Astrocyte of the spinal cord (primary cell): ENCODE measurements at regions not wholly inside any gene's neighbourhood (a gene's known extent, or its start where the extent isn't known, plus 50 kb on each side); places are given as distances from the start of the nearest gene placed in this dataset.
A peak's percentile ranks its signal among the peaks of the same experiment; 100 is the strongest.

ENCODE experiments used
- DNase-seq: peaks from one replicate; pipeline ENCODE4 v3.0.0; 2011; ENCODE audit warnings: low read depth, low spot score
- H3K4me3 ChIP-seq: 2 replicates; pipeline ENCODE4 v1.5.1; 2011; ENCODE audit warnings: low read depth, mild to moderate bottlenecking, low read length, moderate library complexity
- in situ Hi-C: cut with HindIII; loops from 2 replicates; pipeline ENCODE4 v1.10.0; 2017; ENCODE audit warnings: low sequenced_read_pairs
- TF ChIP-seq, protein P1 (sequence below): IDR thresholded peaks from 2 replicates; pipeline ENCODE4 v1.5.1; 2012; ENCODE audit warnings: low read depth, mild to moderate bottlenecking, low read length, inconsistent platforms

DNA sequence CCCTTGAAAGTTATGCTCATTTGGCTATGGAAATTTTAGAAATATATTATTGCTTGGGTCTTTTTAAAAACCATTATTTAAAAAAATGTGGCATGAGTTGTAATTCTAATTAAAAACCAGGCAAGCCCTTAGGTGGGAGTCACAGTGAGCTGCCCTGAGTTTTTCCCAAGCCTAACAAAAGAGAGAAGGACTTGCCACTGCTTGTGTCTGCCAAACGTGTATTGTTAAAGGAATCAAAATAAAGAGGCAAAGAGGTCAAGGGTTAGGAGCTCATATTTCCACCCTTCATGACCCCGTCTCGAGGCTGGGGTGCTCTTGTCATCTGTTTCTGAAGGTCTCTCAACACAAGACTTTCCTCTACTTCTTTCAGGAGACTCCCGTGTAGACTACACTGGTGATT is 321.1 kb downstream of the ZIC1 start:
- H3K4me3 ChIP-seq, result no peak overlapping the region
- no peak for DNase-seq
- TF ChIP-seq, protein P1, sequence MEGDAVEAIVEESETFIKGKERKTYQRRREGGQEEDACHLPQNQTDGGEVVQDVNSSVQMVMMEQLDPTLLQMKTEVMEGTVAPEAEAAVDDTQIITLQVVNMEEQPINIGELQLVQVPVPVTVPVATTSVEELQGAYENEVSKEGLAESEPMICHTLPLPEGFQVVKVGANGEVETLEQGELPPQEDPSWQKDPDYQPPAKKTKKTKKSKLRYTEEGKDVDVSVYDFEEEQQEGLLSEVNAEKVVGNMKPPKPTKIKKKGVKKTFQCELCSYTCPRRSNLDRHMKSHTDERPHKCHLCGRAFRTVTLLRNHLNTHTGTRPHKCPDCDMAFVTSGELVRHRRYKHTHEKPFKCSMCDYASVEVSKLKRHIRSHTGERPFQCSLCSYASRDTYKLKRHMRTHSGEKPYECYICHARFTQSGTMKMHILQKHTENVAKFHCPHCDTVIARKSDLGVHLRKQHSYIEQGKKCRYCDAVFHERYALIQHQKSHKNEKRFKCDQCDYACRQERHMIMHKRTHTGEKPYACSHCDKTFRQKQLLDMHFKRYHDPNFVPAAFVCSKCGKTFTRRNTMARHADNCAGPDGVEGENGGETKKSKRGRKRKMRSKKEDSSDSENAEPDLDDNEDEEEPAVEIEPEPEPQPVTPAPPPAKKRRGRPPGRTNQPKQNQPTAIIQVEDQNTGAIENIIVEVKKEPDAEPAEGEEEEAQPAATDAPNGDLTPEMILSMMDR, result no peak
- in situ Hi-C loops, result no loop called here

DNA sequence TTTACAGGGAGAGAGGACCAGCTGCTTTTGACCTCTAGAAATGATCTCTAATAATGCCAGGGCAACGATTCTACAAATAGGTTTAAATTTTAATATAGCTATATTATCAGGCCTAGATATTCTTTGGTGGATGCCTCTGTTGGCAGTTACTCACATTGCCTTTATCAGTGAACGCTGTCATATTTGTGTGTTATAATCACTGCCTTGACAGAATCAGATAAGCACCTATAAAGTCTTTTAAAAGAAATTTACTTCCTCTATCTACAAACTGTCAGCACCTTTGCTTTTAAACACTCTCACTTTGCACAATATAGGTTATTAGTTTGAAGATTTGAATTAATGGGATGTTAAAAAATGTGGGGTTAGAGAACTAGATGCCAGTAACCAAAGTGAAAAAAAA is 324.1 kb downstream of the ZIC1 start:
- DNase-seq, result no peak
- in situ Hi-C loops, result no loop called here
- no peak overlapping the region for H3K4me3 ChIP-seq
- TF ChIP-seq, protein P1, result no peak

DNA sequence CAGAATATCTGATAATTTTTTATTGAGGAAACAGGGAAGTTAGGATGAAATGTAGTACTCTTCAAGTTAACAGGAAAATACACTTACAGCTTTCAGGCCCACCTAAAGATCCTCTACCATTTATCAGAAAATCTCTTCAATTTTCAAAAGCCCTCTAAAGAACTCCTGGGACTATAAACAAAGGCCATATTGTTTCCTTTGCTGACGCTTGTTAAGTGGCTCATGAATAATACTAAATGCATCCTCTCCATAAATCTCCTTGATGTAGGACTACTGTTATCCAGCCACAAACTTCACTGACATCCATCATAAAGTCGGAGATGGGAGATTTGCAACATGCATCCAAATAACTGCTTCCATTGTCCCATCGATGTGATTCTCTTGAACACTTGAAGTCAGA is 326.5 kb downstream of the ZIC1 start:
- no peak overlapping the region for H3K4me3 ChIP-seq
- TF ChIP-seq, protein P1, result no peak
- in situ Hi-C loops, result no loop called here
- DNase-seq, result no peak

DNA sequence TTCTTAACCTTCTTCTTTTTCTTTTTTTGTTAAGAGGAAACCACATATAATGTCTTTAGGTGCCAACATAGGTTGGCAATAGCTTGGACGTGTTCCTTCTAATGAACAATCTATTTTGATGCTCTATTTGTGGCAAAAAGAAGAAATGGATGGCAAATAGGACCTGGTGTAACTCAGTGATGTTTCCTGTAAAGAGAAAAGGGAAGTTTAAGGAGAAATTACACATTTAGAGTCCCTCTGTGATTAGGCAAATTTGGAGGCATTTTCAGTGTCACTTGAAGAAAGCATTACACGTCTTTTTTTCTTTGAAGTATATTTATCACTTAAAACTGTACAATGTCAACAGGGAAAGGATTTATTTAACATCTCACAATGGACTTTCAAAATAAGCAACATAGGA is 327.1 kb downstream of the ZIC1 start:
- TF ChIP-seq, protein P1, result no peak

DNA sequence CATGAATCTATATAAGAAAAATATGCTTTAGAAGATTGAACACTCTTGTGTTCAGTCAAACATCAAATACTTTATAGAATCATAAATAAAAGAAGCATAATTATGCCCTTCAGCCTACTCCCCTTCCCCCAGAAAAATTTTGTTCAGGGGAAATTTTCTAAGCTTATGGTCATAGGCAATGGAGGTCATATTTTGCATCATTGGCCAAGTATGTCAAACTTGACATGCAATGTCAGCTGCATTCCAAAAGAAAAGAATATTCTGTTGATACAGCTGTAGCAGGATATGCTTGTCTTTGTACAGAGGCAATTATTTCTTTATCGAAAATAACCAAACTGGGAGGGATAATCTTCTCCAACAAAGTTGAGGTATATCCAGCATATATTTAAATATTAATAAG is 328.2 kb downstream of the ZIC1 start:
- in situ Hi-C loops, result no loop called here
- peak; percentile 40 for DNase-seq
- TF ChIP-seq, protein P1, result no peak
- no peak overlapping the region for H3K4me3 ChIP-seq

More for the DNA sequence above, 327.1 kb downstream of the ZIC1 start:
- in situ Hi-C loops, result no loop called here
- no peak overlapping the region for H3K4me3 ChIP-seq
- DNase-seq, result no peak

DNA sequence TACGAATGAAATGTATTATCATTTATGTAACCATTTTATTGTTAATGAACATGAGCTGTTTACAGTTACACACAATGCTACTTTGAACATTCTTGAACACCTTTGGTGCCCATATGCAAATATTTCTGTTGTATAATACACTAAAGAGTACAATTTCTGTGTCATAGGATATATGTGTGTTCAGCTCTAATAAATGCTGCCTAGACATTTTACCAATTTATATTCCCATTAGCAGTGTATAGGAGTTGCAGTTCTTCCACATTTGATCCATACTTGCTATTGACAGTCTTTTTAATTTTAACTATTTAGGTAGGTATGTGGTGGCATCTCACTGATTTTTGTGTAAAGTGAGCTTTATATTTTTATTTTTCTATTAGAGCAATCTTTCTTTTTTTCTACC is 331.8 kb downstream of the ZIC1 start:
- H3K4me3 ChIP-seq, result no peak overlapping the region
- in situ Hi-C loops, result no loop called here
- TF ChIP-seq, protein P1, result no peak
- no peak for DNase-seq

DNA sequence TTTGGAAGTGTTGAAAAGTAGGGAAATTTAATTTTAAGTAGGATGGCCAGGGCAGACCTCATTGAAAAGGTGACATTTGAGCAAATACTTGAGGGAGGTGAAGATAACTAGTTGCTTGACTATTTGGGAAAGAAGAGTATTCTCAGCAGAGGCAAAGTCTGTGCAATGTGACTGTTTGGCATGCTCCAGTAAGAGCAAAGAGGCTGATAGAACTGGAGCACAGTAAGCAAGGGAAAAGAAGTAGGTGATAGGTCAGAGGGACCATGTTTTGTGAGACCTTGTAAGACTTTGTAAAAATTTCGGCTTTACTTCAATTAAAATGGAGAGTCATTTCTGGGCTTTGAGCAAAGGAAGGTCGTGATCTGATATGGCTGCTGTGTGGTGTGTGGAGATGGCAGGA is 335.8 kb downstream of the ZIC1 start:
- DNase-seq, result no peak
- H3K4me3 ChIP-seq, result no peak overlapping the region
- in situ Hi-C loops, result no loop called here
- TF ChIP-seq, protein P1, result no peak
